GM21723 (cell line): ENCODE measurements at regions not wholly inside any gene's neighbourhood (a gene's known extent, or its start where the extent isn't known, plus 50 kb on each side); places are given as distances from the start of the nearest gene placed in this dataset.

Experiments used
- ATAC-seq: cut with Tn5 transposase; IDR thresholded peaks from one replicate; pipeline ENCODE4 v1.9.1; 2021; ENCODE audit warnings: mild to moderate bottlenecking, moderate library complexity; ENCODE audit not compliant: unreplicated experiment

- ATAC-seq: no peak
These were observed 157.7 kb downstream of the FAT3 start for GRCh38 chr11:92382311-92382710.

- no peak for ATAC-seq
These were observed 158.8 kb downstream of the FAT3 start for GRCh38 chr11:92383430-92383829.

- no peak for ATAC-seq
These were observed 159.7 kb downstream of the FAT3 start for GRCh38 chr11:92384358-92384757.

- no peak for ATAC-seq
These were observed 160.2 kb downstream of the FAT3 start for GRCh38 chr11:92384802-92385201.

- no peak for ATAC-seq
These were observed 162.0 kb downstream of the FAT3 start for GRCh38 chr11:92386577-92386976.

- no peak for ATAC-seq
These were observed 163.2 kb downstream of the FAT3 start for GRCh38 chr11:92387859-92388258.

GRCh38 chr11:92388380-92388779 is 163.8 kb downstream of the FAT3 start:
- no peak for ATAC-seq

GRCh38 chr11:92390783-92391182 is 166.2 kb downstream of the FAT3 start:
- no peak for ATAC-seq

- no peak for ATAC-seq
These were observed 166.7 kb downstream of the FAT3 start for GRCh38 chr11:92391364-92391763.

- no peak for ATAC-seq
These were observed 167.2 kb downstream of the FAT3 start for GRCh38 chr11:92391808-92392207.

- ATAC-seq: no peak
These were observed 168.6 kb downstream of the FAT3 start for GRCh38 chr11:92393218-92393617.

- no peak for ATAC-seq
These were observed 171.5 kb downstream of the FAT3 start for GRCh38 chr11:92396133-92396532.

GRCh38 chr11:92397221-92397755 is 172.7 kb downstream of the FAT3 start:
- ATAC-seq: no peak

GRCh38 chr11:92399705-92400104 is 175.1 kb downstream of the FAT3 start:
- no peak for ATAC-seq

- ATAC-seq: no peak
These were observed 176.9 kb downstream of the FAT3 start for GRCh38 chr11:92401520-92401919.

- ATAC-seq: no peak
These were observed 181.9 kb downstream of the FAT3 start for GRCh38 chr11:92406472-92406871.

- no peak for ATAC-seq
These were observed 184.7 kb downstream of the FAT3 start for GRCh38 chr11:92409355-92409754.

GRCh38 chr11:92409956-92410355 is 185.3 kb downstream of the FAT3 start:
- no peak for ATAC-seq

- ATAC-seq: no peak
These were observed 185.9 kb downstream of the FAT3 start for GRCh38 chr11:92410526-92410925.

- ATAC-seq: no peak
These were observed 186.8 kb downstream of the FAT3 start for GRCh38 chr11:92411431-92411830.

GRCh38 chr11:92413757-92414513 is 189.3 kb downstream of the FAT3 start:
- ATAC-seq: peak; percentile 68

GRCh38 chr11:92416971-92417725 is 192.5 kb downstream of the FAT3 start:
- no peak for ATAC-seq
